ENCODE measurements at regions not wholly inside any gene's neighbourhood (a gene's known extent, or its start where the extent isn't known, plus 50 kb on each side); places are given as distances from the start of the nearest gene placed in this dataset.

GRCh38 chr4:115325836-115326235, 212.4 kb upstream of the NDST4 start:
- H3K4me1 Mint-ChIP-seq: peaks cover 8 to 12% of the 10 kb centered on the region in 2 experiments
- Histone ChIP-seq H3K4ac (ENCODE audit: low read depth, low read length) (no peak overlapping the region), H2BK12ac (ENCODE audit: insufficient read length, low read depth, low read length) (no peak overlapping the region), H3K23me2 (ENCODE audit: insufficient read length, low read depth, low read length, poor library complexity, severe bottlenecking) (no peaks in the 10 kb centered on the region), H3K9me3 (ENCODE audit: control insufficient read depth, low read depth, low read length) (no peaks in the 10 kb centered on the region), H3K56ac (ENCODE audit: insufficient read length, low read depth, low read length) (no peak overlapping the region), H3K27ac (ENCODE audit: insufficient read length, low read depth, low read length) (no peak overlapping the region), H3K9ac (ENCODE audit: extremely low read depth, insufficient read length, low read length) (no peak overlapping the region), H3K79me1 (ENCODE audit: insufficient read depth, low read depth, low read length, poor library complexity, severe bottlenecking) (no peaks in the 10 kb centered on the region), H4K8ac (replicated peaks; ENCODE audit: insufficient read length, low read depth, low read length) (no peak overlapping the region), H2BK15ac (ENCODE audit: low read depth, low read length) (no peak overlapping the region), H3K79me2 (ENCODE audit: insufficient read depth, low read length) (no peaks in the 10 kb centered on the region), H3K18ac (ENCODE audit: insufficient read length, low read depth, low read length) (no peak overlapping the region), H4K20me1 (ENCODE audit: control insufficient read depth, insufficient read depth, insufficient read length) (no peaks in the 10 kb centered on the region), H4K5ac (ENCODE audit: insufficient read length, low read depth, low read length) (no peak overlapping the region), H3K14ac (ENCODE audit: insufficient read depth, low read length) (no peak overlapping the region), H2AFZ (ENCODE audit: low read length) (no peak overlapping the region), H2AK5ac (ENCODE audit: insufficient read length, low read length) (no peak overlapping the region), H4K91ac (ENCODE audit: insufficient read length, low read depth, low read length) (no peak overlapping the region), H2BK20ac (ENCODE audit: low read depth, low read length, poor library complexity, severe bottlenecking) (no peak overlapping the region), H3K23ac (ENCODE audit: insufficient read length, low read depth, low read length) (no peak overlapping the region), H3K4me1 (ENCODE audit: insufficient read depth, low read length) (no peaks in the 10 kb centered on the region), H3K27me3 (ENCODE audit: insufficient read depth, low read length) (no peaks in the 10 kb centered on the region), H3T11ph (ENCODE audit: low read length) (no peak overlapping the region), H3K4me2 (ENCODE audit: insufficient read depth, insufficient read length, low read length) (no peak overlapping the region), H2BK5ac (ENCODE audit: insufficient read length, low read length) (no peak overlapping the region), H2BK120ac (ENCODE audit: low read depth, low read length, poor library complexity, severe bottlenecking) (no peak overlapping the region)
- no peak overlapping the region for H3K27ac Mint-ChIP-seq
- no peaks in the 10 kb centered on the region for H3K36me3 Mint-ChIP-seq (ENCODE audit: insufficient read depth in 1 of 3, low read depth in 3 of 3)
- no peaks in the 10 kb centered on the region for H3K27me3 Mint-ChIP-seq (ENCODE audit: low read depth)
- H3K9me3 Mint-ChIP-seq: no peaks in the 10 kb centered on the region
- DNase-seq: no peak
- WGBS (ENCODE audit: extremely low coverage, insufficient read length, low lambda C conversion rate): no CpG with 5 or more reads among the region's 2 CpGs
- no peak for TF ChIP-seq CTCF (conservative IDR thresholded peaks at IDR 0.05)
- no peak overlapping the region for H3K4me3 Mint-ChIP-seq
